ENCODE measurements at regions not wholly inside any gene's neighbourhood (a gene's known extent, or its start where the extent isn't known, plus 50 kb on each side); places are given as distances from the start of the nearest gene placed in this dataset.

GRCh38 chr3:152891678-152892077 lies 56.7 kb downstream of the P2RY1 start:
- H3K27me3 ChIP-seq: peaks cover 0 to 6% (median 0%) of the 10 kb centered on the region in 4 donors
- H3K4me1 ChIP-seq: no peaks in the 10 kb centered on the region
- FAIRE-seq: no peak
- DNase-seq: no peak
- H3K36me3 ChIP-seq: no peaks in the 10 kb centered on the region
- intact Hi-C loops (cut with DNase I): no loop called here
- 58 to 69% methylated on average over 1 of the region's 1 CpG for WGBS, 2 donors
- TF ChIP-seq, protein P1, sequence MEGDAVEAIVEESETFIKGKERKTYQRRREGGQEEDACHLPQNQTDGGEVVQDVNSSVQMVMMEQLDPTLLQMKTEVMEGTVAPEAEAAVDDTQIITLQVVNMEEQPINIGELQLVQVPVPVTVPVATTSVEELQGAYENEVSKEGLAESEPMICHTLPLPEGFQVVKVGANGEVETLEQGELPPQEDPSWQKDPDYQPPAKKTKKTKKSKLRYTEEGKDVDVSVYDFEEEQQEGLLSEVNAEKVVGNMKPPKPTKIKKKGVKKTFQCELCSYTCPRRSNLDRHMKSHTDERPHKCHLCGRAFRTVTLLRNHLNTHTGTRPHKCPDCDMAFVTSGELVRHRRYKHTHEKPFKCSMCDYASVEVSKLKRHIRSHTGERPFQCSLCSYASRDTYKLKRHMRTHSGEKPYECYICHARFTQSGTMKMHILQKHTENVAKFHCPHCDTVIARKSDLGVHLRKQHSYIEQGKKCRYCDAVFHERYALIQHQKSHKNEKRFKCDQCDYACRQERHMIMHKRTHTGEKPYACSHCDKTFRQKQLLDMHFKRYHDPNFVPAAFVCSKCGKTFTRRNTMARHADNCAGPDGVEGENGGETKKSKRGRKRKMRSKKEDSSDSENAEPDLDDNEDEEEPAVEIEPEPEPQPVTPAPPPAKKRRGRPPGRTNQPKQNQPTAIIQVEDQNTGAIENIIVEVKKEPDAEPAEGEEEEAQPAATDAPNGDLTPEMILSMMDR (IDR thresholded peaks at IDR 0.05): no peak
- no peak overlapping the region for H3K27ac ChIP-seq
- H3K9me3 ChIP-seq: no peaks in the 10 kb centered on the region
- H3K4me3 ChIP-seq: no peak overlapping the region
- ATAC-seq: no peak

DNA sequence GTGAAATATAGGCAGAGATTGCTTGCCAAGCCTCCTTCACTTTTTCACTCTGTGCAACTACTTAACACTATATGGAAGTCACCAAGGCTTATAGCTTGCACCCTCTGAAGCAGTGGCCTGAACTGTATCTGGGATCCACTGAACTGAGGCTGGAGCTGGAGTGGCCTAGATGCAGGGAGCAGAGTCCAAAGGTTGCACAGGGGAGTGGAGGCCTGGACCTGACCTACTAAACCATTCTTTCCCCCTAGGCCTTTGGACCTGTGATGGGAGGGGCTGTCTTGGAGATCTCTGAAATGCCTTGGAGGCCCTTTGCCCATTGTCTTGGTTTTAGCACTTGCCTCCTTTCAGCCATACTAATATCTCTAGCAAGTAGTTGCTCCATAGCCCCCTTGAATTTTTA lies 57.5 kb downstream of the P2RY1 start:
- no peaks in the 10 kb centered on the region for H3K9me3 ChIP-seq
- no peak for ATAC-seq
- intact Hi-C loops (cut with DNase I): no loop called here

DNA sequence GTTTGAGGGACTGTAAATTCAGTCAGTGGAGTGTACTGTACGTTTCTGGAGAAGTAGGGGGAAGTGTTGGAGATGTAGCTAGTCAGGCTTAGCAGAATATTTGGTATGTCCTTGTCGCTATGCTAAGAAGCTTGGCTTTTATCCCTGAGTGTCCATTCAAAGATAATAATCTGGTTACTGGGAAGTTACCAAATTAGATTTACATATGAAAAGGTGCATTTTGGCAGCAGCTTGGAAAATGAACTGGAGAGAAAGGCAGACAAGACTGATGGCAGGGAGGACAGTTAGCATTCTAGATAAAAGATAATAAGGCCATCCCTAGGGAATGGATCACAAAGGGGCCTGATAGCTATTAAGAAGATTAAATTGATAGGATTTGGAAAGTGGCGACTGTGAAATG lies 58.7 kb downstream of the P2RY1 start:
- intact Hi-C loops (cut with DNase I): no loop called here
- H3K9me3 ChIP-seq: no peaks in the 10 kb centered on the region
- H3K4me3 ChIP-seq: no peak overlapping the region
- H3K4me1 ChIP-seq: no peaks in the 10 kb centered on the region
- ATAC-seq: no peak
- 47 to 56% methylated on average over 3 of the region's 3 CpGs for WGBS, 2 donors
- no peak overlapping the region for H3K27ac ChIP-seq
- H3K27me3 ChIP-seq: peaks cover 0 to 6% (median 0%) of the 10 kb centered on the region in 4 donors
- no peak for DNase-seq
- TF ChIP-seq, protein P1 (IDR thresholded peaks at IDR 0.05): no peak
- no peaks in the 10 kb centered on the region for H3K36me3 ChIP-seq
- no peak for FAIRE-seq

More for the DNA sequence above, 57.5 kb downstream of the P2RY1 start:
- H3K4me1 ChIP-seq: no peaks in the 10 kb centered on the region
- H3K36me3 ChIP-seq: no peaks in the 10 kb centered on the region
- DNase-seq (no peak), FAIRE-seq (no peak)
- peaks cover 0 to 6% (median 0%) of the 10 kb centered on the region in 4 donors for H3K27me3 ChIP-seq
- H3K4me3 ChIP-seq: no peak overlapping the region
- H3K27ac ChIP-seq: no peak overlapping the region
- TF ChIP-seq, protein P1 (IDR thresholded peaks at IDR 0.05): no peak

DNA sequence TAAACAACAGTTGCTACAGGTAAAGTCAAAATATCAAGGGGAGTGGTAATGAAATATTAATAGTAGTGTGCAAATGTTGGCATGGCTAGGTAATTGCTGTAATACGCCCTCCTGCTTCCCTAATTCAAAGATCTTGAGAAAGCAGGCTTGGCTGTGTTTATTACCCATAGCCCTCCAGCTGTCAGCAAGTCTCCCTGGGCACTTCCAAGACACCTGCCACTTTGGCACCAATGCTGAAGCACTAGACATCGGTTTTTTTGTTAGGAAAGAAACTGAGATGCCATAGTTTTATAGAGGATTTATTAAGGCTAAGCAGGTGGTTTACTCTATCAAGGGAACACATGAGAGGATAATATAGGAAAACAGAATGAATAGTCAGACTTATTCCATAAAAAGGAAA lies 64.4 kb downstream of the P2RY1 start:
- intact Hi-C loops (cut with DNase I): no loop called here
- TF ChIP-seq, protein P1 (IDR thresholded peaks at IDR 0.05): no peak
- FAIRE-seq: no peak
- H3K27me3 ChIP-seq: no peaks in the 10 kb centered on the region
- no peaks in the 10 kb centered on the region for H3K9me3 ChIP-seq
- no peak for ATAC-seq
- no peak overlapping the region for H3K4me3 ChIP-seq
- H3K4me1 ChIP-seq: no peaks in the 10 kb centered on the region
- 68 to 78% methylated on average over 2 of the region's 2 CpGs for WGBS, 2 donors
- no peak overlapping the region for H3K27ac ChIP-seq
- no peak for DNase-seq
- H3K36me3 ChIP-seq: no peaks in the 10 kb centered on the region

GRCh38 chr3:152902141-152902669 lies 67.3 kb downstream of the P2RY1 start:
- no peak for ATAC-seq
- intact Hi-C loops (cut with DNase I): no loop called here
- no peak for FAIRE-seq

More at GRCh38 chr3:152902141-152902669, 67.3 kb downstream of the P2RY1 start:
- Histone ChIP-seq H3K9me3 (no peaks in the 10 kb centered on the region), H3K27ac (no peak overlapping the region), H3K27me3 (no peaks in the 10 kb centered on the region), H3K4me1 (no peaks in the 10 kb centered on the region), H3K4me3 (no peak overlapping the region), H3K36me3 (no peaks in the 10 kb centered on the region)
- DNase-seq: no peak
- 64 to 86% methylated on average over 2 of the region's 2 CpGs for WGBS, 2 donors
- TF ChIP-seq, protein P1 (IDR thresholded peaks at IDR 0.05): no peak
